GM12878 (cell line): ENCODE measurements at regions not wholly inside any gene's neighbourhood (a gene's known extent, or its start where the extent isn't known, plus 50 kb on each side); places are given as distances from the start of the nearest gene placed in this dataset.

Experiments used
- ATAC-seq: fragments of 200-7000 bp; cut with Tn5 transposase; 3 replicates; pipeline ENCODE4 v1.9.1; 2020; ENCODE audit warnings: mild to moderate bottlenecking, moderate library complexity
- BruUV-seq: library from RNA; stranded (reverse); fragments of 400-500 nt; replicated peaks from 2 replicates; lab custom pipeline; 2021; lab: Mats Ljungman, UMichigan
- CTCF ChIA-PET: fragments of 300-600 bp; sonication (Branson Sonifier 250); formaldehyde crosslinking; extraction: SDS; loops from one replicate; lab custom pipeline; 2021; ENCODE audit warnings: inconsistent platforms; lab: Yijun Ruan, JAX
- POLR2A ChIA-PET: fragments of 350-600 bp; formaldehyde crosslinking; extraction: SDS; loops from one replicate; lab custom pipeline; 2021; ENCODE audit warnings: inconsistent platforms; lab: Charles Lee
- RAD21 ChIA-PET: fragments of 300-600 bp; sonication (Branson Sonifier 250); formaldehyde crosslinking; loops from one replicate; lab custom pipeline; 2023; ENCODE audit warnings: antibody characterized with exemption; ENCODE audit not compliant: unreplicated experiment; lab: Charles Lee
- SMC1A ChIA-PET: fragments of 300-600 bp; sonication (Branson Sonifier 250); formaldehyde crosslinking; loops from one replicate; lab custom pipeline; 2023; ENCODE audit not compliant: unreplicated experiment, uncharacterized antibody; lab: Charles Lee
- DNase-seq: peaks from one replicate; pipeline ENCODE4 v3.0.0-alpha.2; 2011; ENCODE audit warnings: low read depth, low spot score
- FAIRE-seq: peaks from 3 replicates; lab custom pipeline; 2011; peaks lifted over from hg19 to GRCh38; lab: Jason Lieb, UNC
- H2AFZ ChIP-seq: 2 replicates; pipeline ENCODE4 v1.6.0; 2011; ENCODE audit warnings: low read depth, low read length, control low read depth; ENCODE audit not compliant: control insufficient read depth
- H3K27ac ChIP-seq: 2 replicates; pipeline ENCODE4 v1.5.1; 2011; ENCODE audit warnings: control low read depth; ENCODE audit not compliant: control insufficient read depth, insufficient read depth
- H3K27me3 ChIP-seq, 2 experiments: replicated peaks in 1 of 2; 2 replicates each; pipeline versions ENCODE4 v1.6.0 to v1.6.1; 2011; ENCODE audit warnings: low read length in 1 of 2; ENCODE audit not compliant: control insufficient read depth in 2 of 2, insufficient read depth in 2 of 2
- H3K36me3 ChIP-seq, 2 experiments: 2 replicates each; pipeline ENCODE4 v1.5.1; 2011; ENCODE audit warnings: low read length in 1 of 2; ENCODE audit not compliant: control insufficient read depth in 2 of 2, insufficient read depth in 2 of 2
- H3K4me1 ChIP-seq: 2 replicates; pipeline ENCODE4 v1.6.1; 2011; ENCODE audit warnings: mild to moderate bottlenecking, low read length, moderate library complexity, mixed read lengths; ENCODE audit not compliant: control insufficient read depth, insufficient read depth
- H3K4me2 ChIP-seq: 2 replicates; pipeline ENCODE4 v1.6.0; 2011; ENCODE audit warnings: control low read depth; ENCODE audit not compliant: control insufficient read depth, insufficient read depth
- H3K4me3 ChIP-seq: fragments of 200-600 bp; sonication (generic); 2 replicates; pipeline ENCODE4 v1.5.1; 2016
- H3K79me2 ChIP-seq: 2 replicates; pipeline ENCODE4 v1.6.0; 2011; ENCODE audit warnings: low read length; ENCODE audit not compliant: control insufficient read depth, insufficient read depth
- H3K9ac ChIP-seq: 2 replicates; pipeline ENCODE4 v1.8.0; 2011; ENCODE audit warnings: low read length, control low read depth, mixed read lengths; ENCODE audit not compliant: control insufficient read depth, insufficient read depth
- H3K9me3 ChIP-seq: replicated peaks from 3 replicates; pipeline ENCODE4 v1.5.1; 2011; ENCODE audit warnings: mild to moderate bottlenecking, low read length; ENCODE audit not compliant: control insufficient read depth, insufficient read depth
- H4K20me1 ChIP-seq: 2 replicates; pipeline ENCODE4 v1.6.0; 2011; ENCODE audit not compliant: control insufficient read depth, insufficient read depth
- BCLAF1 ChIP-seq: fragments of 450-650 bp; IDR thresholded peaks from 2 replicates; pipeline ENCODE4 v1.6.1; 2017; ENCODE audit warnings: antibody characterized with exemption, mild to moderate bottlenecking, moderate library complexity
- CEBPB ChIP-seq, 2 experiments: fragments of 150-350 bp in 1 of 2; IDR thresholded peaks; 2 replicates each; pipeline ENCODE4 v1.6.1; 2012 to 2014; ENCODE audit warnings: low read depth in 2 of 2, low read length in 2 of 2, borderline replicate concordance in 1 of 2, inconsistent platforms in 1 of 2
- FOS ChIP-seq: IDR thresholded peaks from 3 replicates; pipeline ENCODE4 v1.6.1; 2011; ENCODE audit warnings: borderline replicate concordance; ENCODE audit not compliant: insufficient read length; ENCODE audit errors: extremely low read depth
- FOXK2 ChIP-seq: fragments of 450-650 bp; IDR thresholded peaks from 2 replicates; pipeline ENCODE4 v1.6.1; 2017; ENCODE audit warnings: mild to moderate bottlenecking, moderate library complexity
- IRF3 ChIP-seq: fragments of 450-650 bp; IDR thresholded peaks from 2 replicates; pipeline ENCODE4 v1.6.1; 2014; ENCODE audit warnings: mild to moderate bottlenecking
- JUND ChIP-seq: IDR thresholded peaks from 2 replicates; pipeline ENCODE4 v1.6.1; 2012; ENCODE audit warnings: low read depth, mild to moderate bottlenecking, low read length, improper control_type of control experiment, moderate library complexity
- NBN ChIP-seq: fragments of 450-650 bp; IDR thresholded peaks from 2 replicates; pipeline ENCODE4 v1.6.1; 2016
- NR2C2 ChIP-seq: IDR thresholded peaks from 2 replicates; pipeline ENCODE4 v1.6.1; 2011; ENCODE audit warnings: borderline replicate concordance, low read depth; ENCODE audit not compliant: control insufficient read depth, insufficient read length
- PAX8 ChIP-seq: fragments of 450-650 bp; IDR thresholded peaks from 2 replicates; pipeline ENCODE4 v1.6.1; 2017; ENCODE audit warnings: mild to moderate bottlenecking, moderate library complexity
- RAD21 ChIP-seq: IDR thresholded peaks from 2 replicates; pipeline ENCODE4 v1.6.1; 2011; ENCODE audit warnings: mild to moderate bottlenecking, low read depth, low read length, moderate library complexity; ENCODE audit not compliant: insufficient read depth
- RAD51 ChIP-seq: fragments of 450-650 bp; IDR thresholded peaks from 2 replicates; pipeline ENCODE4 v1.6.1; 2016; ENCODE audit warnings: moderate library complexity, mild to moderate bottlenecking, inconsistent platforms
- TARDBP ChIP-seq: IDR thresholded peaks from 2 replicates; pipeline ENCODE4 v1.6.1; 2016; ENCODE audit warnings: borderline replicate concordance
- YY1 ChIP-seq: IDR thresholded peaks from 2 replicates; pipeline ENCODE4 v1.6.1; 2011; ENCODE audit warnings: low read depth, mild to moderate bottlenecking, low read length
- ZBED1 ChIP-seq: IDR thresholded peaks from 2 replicates; pipeline ENCODE4 v1.6.1; 2016; ENCODE audit warnings: borderline replicate concordance
- ZBTB40 ChIP-seq: fragments of 450-650 bp; IDR thresholded peaks from 2 replicates; pipeline ENCODE4 v1.6.1; 2016; ENCODE audit warnings: mild to moderate bottlenecking, moderate library complexity, borderline replicate concordance
- ZZZ3 ChIP-seq: IDR thresholded peaks from 2 replicates; pipeline ENCODE4 v1.6.1; 2011; ENCODE audit warnings: low read depth; ENCODE audit not compliant: control insufficient read depth, insufficient read length
- WGBS: methylation state at CpG from one replicate; pipeline ENCODE4 v1.1.6; 2016; ENCODE audit warnings: low lambda C conversion rate; ENCODE audit not compliant: insufficient replicate concordance, insufficient coverage; ENCODE audit errors: missing lambda C conversion rate; 5-methylcytosine and 5-hydroxymethylcytosine counted together
- in situ Hi-C: fragments of 300-500 bp; cut with MboI; formaldehyde crosslinking; loops from 9 replicates; pipeline ENCODE4 v1.14.3; 2018; ENCODE audit warnings: mixed read lengths
- intact Hi-C: fragments of 100-400 bp; cut with micrococcal nuclease; formaldehyde crosslinking; loops from one replicate; pipeline ENCODE4 v1.14.2; 2022; ENCODE audit not compliant: unreplicated experiment

GRCh38 chr2:111668741-111669140 lies 215.3 kb downstream of the ANAPC1 start (continued):
- TF ChIP-seq BCLAF1, result no peak
- no peak for TF ChIP-seq CEBPB (IDR thresholded peaks at IDR 0.05; ENCODE audit: borderline replicate concordance in 1 of 2, low read depth in 2 of 2, low read length in 2 of 2)
- no peak for TF ChIP-seq FOS
- TF ChIP-seq YY1, result no peak
- no peak for TF ChIP-seq ZZZ3
- TF ChIP-seq ZBED1, result no peak
- TF ChIP-seq RAD51, result no peak

- intact Hi-C loops, result no loop called here
- no peaks in the 10 kb centered on the region for H3K79me2 ChIP-seq
- H3K4me3 ChIP-seq, result no peak overlapping the region
- no peaks in the 10 kb centered on the region for H3K4me1 ChIP-seq
- 76% methylated on average over 11 of the region's 11 CpGs for WGBS
- ATAC-seq (no peak), FAIRE-seq (no peak), DNase-seq (no peak)
- H3K27ac ChIP-seq, result no peak overlapping the region
- ChIA-PET SMC1A (no interaction called here), CTCF (interaction anchor here (1.3 kb wide), 1 partner anchor 33 kb away, joined by 3 read pairs; no protein-coding TSS in a partner anchor), RAD21 (no interaction called here), POLR2A (interaction anchor here (0.6 kb wide), 1 partner anchor 341 kb away, joined by 3 read pairs; no protein-coding TSS in a partner anchor)
- H3K36me3 ChIP-seq, result no peaks in the 10 kb centered on the region
- H3K27me3 ChIP-seq, result no peaks in the 10 kb centered on the region; a peak in 1 of 4 replicates
- no peak overlapping the region for H3K4me2 ChIP-seq
- no peaks in the 10 kb centered on the region; the same call in 1 of the 2 replicates for H4K20me1 ChIP-seq
- H3K9ac ChIP-seq, result no peak overlapping the region
- in situ Hi-C loops, result no loop called here
- no TSS peak for BruUV-seq
- no peaks in the 10 kb centered on the region; the same call in 2 of the 3 replicates for H3K9me3 ChIP-seq
- no peak overlapping the region for H2AFZ ChIP-seq
- TF ChIP-seq NBN, result no peak
- TF ChIP-seq ZBTB40, result no peak
- TF ChIP-seq IRF3, result no peak
- TF ChIP-seq PAX8, result no peak
- TF ChIP-seq FOXK2, result no peak
- no peak for TF ChIP-seq JUND
- TF ChIP-seq RAD21, result no peak
- no peak for TF ChIP-seq NR2C2
- no peak for TF ChIP-seq TARDBP
Observed at GRCh38 chr2:111669928-111670695, 213.9 kb downstream of the ANAPC1 start.
